ENCODE measurements at regions not wholly inside any gene's neighbourhood (a gene's known extent, or its start where the extent isn't known, plus 50 kb on each side); places are given as distances from the start of the nearest gene placed in this dataset.

- Mint-ChIP-seq H3K9me3 (no peaks in the 10 kb centered on the region), H3K4me1 (ENCODE audit: low read depth) (no peaks in the 10 kb centered on the region), H3K4me3 (no peak overlapping the region), H3K36me3 (ENCODE audit: low read depth) (no peaks in the 10 kb centered on the region), H3K27me3 (ENCODE audit: low read depth) (peaks cover 17% of the 10 kb centered on the region), H3K27ac (no peak overlapping the region)
- no peak for DNase-seq (ENCODE audit: low spot score)
Measured at GRCh38 chr13:23947893-23948292, 50.6 kb upstream of the C1QTNF9B start.

DNA sequence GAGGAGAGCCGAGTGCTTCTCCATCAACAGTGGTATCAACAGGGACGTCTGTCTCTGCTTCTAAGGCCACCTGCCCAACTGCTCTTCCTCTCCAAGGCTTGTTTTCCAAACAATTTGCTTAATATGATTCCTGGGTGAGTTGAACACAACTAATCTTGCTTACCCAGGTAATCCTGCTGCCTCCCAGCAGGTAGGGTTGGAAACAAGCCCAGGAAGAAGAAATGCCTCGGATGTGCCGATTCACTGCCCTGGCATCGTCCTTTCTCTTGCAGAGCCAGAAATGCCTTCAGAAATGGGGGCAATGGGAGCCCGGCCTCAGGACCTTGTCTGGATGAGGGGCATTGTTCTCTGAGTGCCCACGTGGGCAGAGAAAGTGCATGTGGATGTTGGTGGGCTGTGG, 51.9 kb upstream of the C1QTNF9B start:
- DNase-seq (ENCODE audit: low spot score), result no peak
- no peak overlapping the region for H3K4me3 Mint-ChIP-seq
- no peak overlapping the region for H3K27ac Mint-ChIP-seq
- no peaks in the 10 kb centered on the region for H3K4me1 Mint-ChIP-seq (ENCODE audit: low read depth)
- peaks cover 16% of the 10 kb centered on the region for H3K27me3 Mint-ChIP-seq (ENCODE audit: low read depth)
- no peaks in the 10 kb centered on the region for H3K36me3 Mint-ChIP-seq (ENCODE audit: low read depth)
- H3K9me3 Mint-ChIP-seq, result no peaks in the 10 kb centered on the region

GRCh38 chr13:23949736-23950135, 52.4 kb upstream of the C1QTNF9B start:
- H3K36me3 Mint-ChIP-seq (ENCODE audit: low read depth), result no peaks in the 10 kb centered on the region
- no peaks in the 10 kb centered on the region for H3K9me3 Mint-ChIP-seq
- H3K4me1 Mint-ChIP-seq (ENCODE audit: low read depth), result no peaks in the 10 kb centered on the region

GRCh38 chr13:23950736-23951510, 53.6 kb upstream of the C1QTNF9B start:
- Mint-ChIP-seq H3K36me3 (ENCODE audit: low read depth) (no peaks in the 10 kb centered on the region), H3K27me3 (ENCODE audit: low read depth) (peaks cover 15% of the 10 kb centered on the region)

More at GRCh38 chr13:23949736-23950135, 52.4 kb upstream of the C1QTNF9B start:
- Mint-ChIP-seq H3K27me3 (ENCODE audit: low read depth) (peaks cover 19% of the 10 kb centered on the region), H3K27ac (no peak overlapping the region), H3K4me3 (no peak overlapping the region)
- no peak for DNase-seq (ENCODE audit: low spot score)

GRCh38 chr13:23952796-23953195, 55.5 kb upstream of the C1QTNF9B start:
- peaks cover 13% of the 10 kb centered on the region for H3K4me1 Mint-ChIP-seq (ENCODE audit: low read depth)
- no peaks in the 10 kb centered on the region for H3K9me3 Mint-ChIP-seq
- H3K4me3 Mint-ChIP-seq, result no peak overlapping the region
- peaks cover 12% of the 10 kb centered on the region for H3K27me3 Mint-ChIP-seq (ENCODE audit: low read depth)
- no peak for DNase-seq (ENCODE audit: low spot score)
- no peaks in the 10 kb centered on the region for H3K36me3 Mint-ChIP-seq (ENCODE audit: low read depth)
- no peak overlapping the region for H3K27ac Mint-ChIP-seq

More at GRCh38 chr13:23950736-23951510, 53.6 kb upstream of the C1QTNF9B start:
- DNase-seq (ENCODE audit: low spot score), result no peak
- Mint-ChIP-seq H3K4me1 (ENCODE audit: low read depth) (peaks cover 10% of the 10 kb centered on the region), H3K27ac (no peak overlapping the region), H3K9me3 (no peaks in the 10 kb centered on the region), H3K4me3 (no peak overlapping the region)

DNA sequence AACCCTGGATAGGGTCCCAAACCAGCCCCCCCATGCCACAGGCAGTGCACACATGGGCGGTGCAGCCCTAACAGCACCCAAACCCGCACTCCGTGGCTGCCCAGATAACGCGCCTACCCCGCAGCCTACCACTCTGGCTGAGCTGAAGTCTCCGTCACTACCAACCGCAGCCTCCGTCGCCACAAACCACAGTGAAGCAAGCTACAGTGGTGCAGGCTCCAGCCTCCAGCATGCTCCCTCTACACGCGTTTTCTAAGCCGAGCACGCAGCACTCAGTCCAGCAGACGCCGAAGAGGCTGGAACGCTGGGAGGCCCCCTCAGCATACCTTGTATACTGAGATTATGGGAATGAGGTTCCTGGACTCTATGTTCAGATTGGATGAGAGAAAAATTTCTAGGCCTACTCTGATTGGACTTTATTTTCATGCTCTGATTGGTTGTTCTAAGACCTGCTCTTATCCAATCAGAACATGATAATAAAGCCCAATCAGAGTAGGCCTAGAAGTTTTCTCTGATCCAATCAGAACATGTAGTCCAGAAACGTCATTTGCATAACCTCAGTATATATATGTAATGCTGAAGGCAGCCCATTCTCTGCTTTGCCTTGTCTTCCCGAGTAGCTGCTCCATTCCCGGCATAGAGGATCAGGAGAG, 56.7 kb upstream of the C1QTNF9B start:
- Mint-ChIP-seq H3K4me3 (no peak overlapping the region), H3K27ac (no peak overlapping the region), H3K36me3 (ENCODE audit: low read depth) (no peaks in the 10 kb centered on the region), H3K4me1 (ENCODE audit: low read depth) (peaks cover 13% of the 10 kb centered on the region), H3K9me3 (no peaks in the 10 kb centered on the region), H3K27me3 (ENCODE audit: low read depth) (peaks cover 12% of the 10 kb centered on the region)
- no peak for DNase-seq (ENCODE audit: low spot score)

GRCh38 chr13:23955064-23955463, 57.8 kb upstream of the C1QTNF9B start:
- Mint-ChIP-seq H3K9me3 (no peaks in the 10 kb centered on the region), H3K27me3 (ENCODE audit: low read depth) (peaks cover 12% of the 10 kb centered on the region), H3K36me3 (ENCODE audit: low read depth) (no peaks in the 10 kb centered on the region), H3K4me1 (ENCODE audit: low read depth) (peaks cover 13% of the 10 kb centered on the region), H3K4me3 (no peak overlapping the region), H3K27ac (peak overlapping the region; percentile 17)
- DNase-seq (ENCODE audit: low spot score), result no peak

DNA sequence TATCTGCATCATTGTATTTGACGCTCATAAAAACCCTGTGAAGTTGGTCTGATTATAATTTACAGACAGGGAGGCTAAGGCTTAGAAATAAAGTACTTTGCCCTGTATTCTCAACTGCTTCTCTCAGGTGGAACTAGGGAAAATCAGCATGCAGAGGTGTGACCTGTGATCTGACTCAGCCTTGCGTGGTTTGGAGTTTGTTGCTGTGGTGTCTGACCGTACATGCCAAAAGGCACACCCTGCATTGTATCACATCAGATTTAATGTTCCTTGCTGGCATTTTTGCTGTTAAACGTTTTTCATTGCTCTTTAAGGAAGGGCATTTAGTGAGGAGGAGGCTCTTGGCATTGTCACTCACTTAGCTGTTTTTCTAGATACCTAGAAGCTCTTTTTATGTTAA, 58.8 kb upstream of the C1QTNF9B start:
- Mint-ChIP-seq H3K27ac (no peak overlapping the region), H3K9me3 (no peaks in the 10 kb centered on the region), H3K36me3 (ENCODE audit: low read depth) (no peaks in the 10 kb centered on the region), H3K4me3 (no peak overlapping the region), H3K27me3 (ENCODE audit: low read depth) (peaks cover 12% of the 10 kb centered on the region), H3K4me1 (ENCODE audit: low read depth) (peaks cover 19% of the 10 kb centered on the region)
- no peak for DNase-seq (ENCODE audit: low spot score)

- Mint-ChIP-seq H3K27me3 (ENCODE audit: low read depth) (peaks cover 12% of the 10 kb centered on the region), H3K36me3 (ENCODE audit: low read depth) (no peaks in the 10 kb centered on the region), H3K4me3 (no peak overlapping the region), H3K4me1 (ENCODE audit: low read depth) (peaks cover 19% of the 10 kb centered on the region), H3K27ac (no peak overlapping the region), H3K9me3 (no peaks in the 10 kb centered on the region)
- no peak for DNase-seq (ENCODE audit: low spot score)
Measured at GRCh38 chr13:23957981-23958380, 60.7 kb upstream of the C1QTNF9B start.

- H3K36me3 Mint-ChIP-seq (ENCODE audit: low read depth), result no peaks in the 10 kb centered on the region
- no peak overlapping the region for H3K27ac Mint-ChIP-seq
- peaks cover 21% of the 10 kb centered on the region for H3K4me1 Mint-ChIP-seq (ENCODE audit: low read depth)
- no peaks in the 10 kb centered on the region for H3K9me3 Mint-ChIP-seq
- no peak overlapping the region for H3K4me3 Mint-ChIP-seq
- no peak for DNase-seq (ENCODE audit: low spot score)
- peaks cover 11% of the 10 kb centered on the region for H3K27me3 Mint-ChIP-seq (ENCODE audit: low read depth)
Measured at GRCh38 chr13:23959231-23959862, 62.0 kb upstream of the C1QTNF9B start.

- peaks cover 24% of the 10 kb centered on the region for H3K4me1 Mint-ChIP-seq (ENCODE audit: low read depth)
- DNase-seq (ENCODE audit: low spot score), result no peak
- H3K27ac Mint-ChIP-seq, result no peak overlapping the region
- H3K36me3 Mint-ChIP-seq (ENCODE audit: low read depth), result no peaks in the 10 kb centered on the region
- H3K4me3 Mint-ChIP-seq, result no peak overlapping the region
- peaks cover 3% of the 10 kb centered on the region for H3K27me3 Mint-ChIP-seq (ENCODE audit: low read depth)
- no peaks in the 10 kb centered on the region for H3K9me3 Mint-ChIP-seq
Measured at GRCh38 chr13:23960566-23961156, 63.4 kb upstream of the C1QTNF9B start.

DNA sequence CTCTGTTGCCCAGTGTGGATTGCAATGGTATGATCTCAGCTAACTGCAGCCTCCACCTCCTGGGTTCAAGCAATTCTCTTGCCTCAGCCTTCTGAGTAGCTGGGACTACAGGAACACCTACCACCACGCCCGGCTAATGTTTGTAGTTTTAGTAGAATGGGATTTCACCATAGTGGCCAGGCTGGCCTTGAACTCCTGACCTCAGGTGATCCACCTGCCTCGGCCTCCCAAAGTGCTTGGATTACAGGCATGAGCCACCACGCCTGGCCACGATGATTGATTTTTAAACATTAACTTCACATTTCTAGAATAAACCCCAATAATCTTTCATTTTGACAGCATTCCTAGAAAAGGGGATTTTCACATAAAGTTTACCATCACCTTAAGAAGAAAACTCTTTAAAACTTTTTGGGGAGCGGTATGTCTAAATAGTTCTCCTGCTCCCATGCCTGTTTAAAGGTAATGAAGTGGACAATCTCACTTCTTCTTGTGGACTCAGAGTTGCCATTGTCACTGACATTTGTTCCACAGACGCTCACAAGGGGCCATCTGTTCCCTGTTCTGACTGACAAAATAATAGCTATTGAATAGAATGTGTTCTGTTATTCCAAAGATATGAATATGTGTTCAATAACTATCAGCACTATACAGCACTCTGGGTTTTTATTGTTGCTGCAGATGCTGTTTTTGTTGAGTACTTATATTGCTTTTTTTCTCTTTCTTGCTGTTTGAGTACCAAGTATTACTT, 66.1 kb upstream of the C1QTNF9B start:
- H3K36me3 Mint-ChIP-seq (ENCODE audit: low read depth), result no peaks in the 10 kb centered on the region
- H3K4me1 Mint-ChIP-seq (ENCODE audit: low read depth), result peaks cover 36% of the 10 kb centered on the region
- H3K27ac Mint-ChIP-seq, result peak overlapping the region; percentile 46
- H3K4me3 Mint-ChIP-seq, result no peak overlapping the region
- H3K9me3 Mint-ChIP-seq, result no peaks in the 10 kb centered on the region
- no peak for DNase-seq (ENCODE audit: low spot score)
- no peaks in the 10 kb centered on the region for H3K27me3 Mint-ChIP-seq (ENCODE audit: low read depth)

DNA sequence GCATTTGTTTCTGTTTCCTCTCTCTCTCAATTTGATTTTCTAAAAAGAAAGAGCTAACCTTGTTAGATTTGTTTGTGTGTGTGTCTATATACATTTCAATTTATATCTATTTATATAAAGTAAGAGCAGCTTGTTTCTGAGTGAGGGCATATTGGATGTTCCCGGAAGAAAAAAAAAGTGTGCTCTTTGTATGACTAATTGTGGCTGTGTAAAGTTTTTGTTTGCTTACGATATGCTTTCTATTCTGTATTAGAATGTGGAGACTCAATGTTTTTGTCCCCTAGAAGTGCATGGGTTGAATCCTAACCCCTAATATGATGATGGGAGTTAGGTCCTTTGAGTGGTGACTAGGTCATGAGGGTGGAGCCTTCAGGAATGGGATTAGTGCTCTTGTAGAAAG, 66.6 kb upstream of the C1QTNF9B start:
- Mint-ChIP-seq H3K27me3 (ENCODE audit: low read depth) (no peaks in the 10 kb centered on the region), H3K4me3 (no peak overlapping the region), H3K27ac (peak overlapping the region; percentile 46), H3K4me1 (ENCODE audit: low read depth) (peaks cover 36% of the 10 kb centered on the region), H3K9me3 (no peaks in the 10 kb centered on the region), H3K36me3 (ENCODE audit: low read depth) (no peaks in the 10 kb centered on the region)
- no peak for DNase-seq (ENCODE audit: low spot score)
